Suprapubic skin (tissue), 4 donors: ENCODE measurements at regions not wholly inside any gene's neighbourhood (a gene's known extent, or its start where the extent isn't known, plus 50 kb on each side); places are given as distances from the start of the nearest gene placed in this dataset.

ENCODE experiments used
- CTCF ChIP-seq, 2 donors: fragments of 200-600 bp in 1 of 2; fragments of 450-650 bp in 1 of 2; sonication (generic) in 1 of 2; IDR thresholded peaks; one replicate each; pipeline ENCODE4 v1.5.1; 2016 to 2019; ENCODE audit warnings: antibody characterized with exemption in 2 of 2, mild to moderate bottlenecking in 1 of 2, moderate library complexity in 1 of 2
- EP300 ChIP-seq: sonication (generic); formaldehyde crosslinking; IDR thresholded peaks from one replicate; pipeline ENCODE4 v1.6.1; 2017; ENCODE audit warnings: antibody characterized with exemption
- POLR2A ChIP-seq, 2 donors: fragments of 450-650 bp; IDR thresholded peaks; one replicate each; pipeline ENCODE4 v1.6.1; 2017; ENCODE audit warnings: antibody characterized with exemption in 2 of 2, mild to moderate bottlenecking in 2 of 2, moderate library complexity in 2 of 2
- POLR2AphosphoS5 ChIP-seq, 3 donors: sonication (generic); formaldehyde crosslinking; IDR thresholded peaks; one replicate each; pipeline ENCODE4 v1.6.1; 2017; ENCODE audit warnings: antibody characterized with exemption in 3 of 3

GRCh38 chr11:70597006-70597555 is 198.8 kb downstream of the CTTN start:
- TF ChIP-seq POLR2A (IDR thresholded peaks at IDR 0.05) = no peak
- no peak for TF ChIP-seq CTCF (IDR thresholded peaks at IDR 0.05)
- no peak for TF ChIP-seq POLR2AphosphoS5 (IDR thresholded peaks at IDR 0.05)
- TF ChIP-seq EP300 = no peak
